Occipital lobe (tissue), 1 donor: ENCODE measurements at regions not wholly inside any gene's neighbourhood (a gene's known extent, or its start where the extent isn't known, plus 50 kb on each side); places are given as distances from the start of the nearest gene placed in this dataset.

ENCODE experiments used
- DNase-seq: peaks from one replicate; lab custom pipeline; 2025; lab: John Stamatoyannopoulos, UW

DNA sequence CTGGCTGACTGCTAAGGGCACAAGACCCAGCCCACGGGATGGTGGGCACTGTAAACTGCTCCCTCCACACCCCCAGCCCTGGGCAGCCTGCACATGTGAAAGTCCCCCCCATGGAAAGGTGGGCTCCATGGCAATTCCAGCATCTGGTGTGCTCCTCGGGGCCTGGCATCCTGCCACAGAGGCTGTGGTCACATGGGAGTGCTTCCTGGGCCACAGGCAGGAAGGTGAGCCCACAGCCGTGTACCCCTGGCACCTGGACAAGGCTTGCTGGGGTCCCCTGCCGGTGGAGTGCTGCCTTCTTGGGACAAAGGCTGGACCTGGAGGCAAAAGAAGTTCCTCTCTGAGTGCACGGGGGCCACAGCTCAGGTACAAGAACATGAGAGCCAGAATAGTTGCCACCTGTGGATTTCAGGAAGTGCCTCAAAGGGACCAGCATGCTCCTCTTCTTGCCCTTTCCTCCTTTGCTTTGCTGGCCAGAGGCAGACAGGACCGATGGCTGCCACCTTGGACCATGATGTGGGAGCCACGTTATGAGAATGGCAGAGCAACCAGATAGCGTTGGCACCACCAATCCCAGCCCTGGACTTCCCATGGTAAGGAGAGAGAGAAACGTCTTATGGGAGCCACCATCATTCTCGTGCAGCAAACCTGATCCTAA is 120.2 kb upstream of the MLN start:
- DNase-seq = no peak

DNA sequence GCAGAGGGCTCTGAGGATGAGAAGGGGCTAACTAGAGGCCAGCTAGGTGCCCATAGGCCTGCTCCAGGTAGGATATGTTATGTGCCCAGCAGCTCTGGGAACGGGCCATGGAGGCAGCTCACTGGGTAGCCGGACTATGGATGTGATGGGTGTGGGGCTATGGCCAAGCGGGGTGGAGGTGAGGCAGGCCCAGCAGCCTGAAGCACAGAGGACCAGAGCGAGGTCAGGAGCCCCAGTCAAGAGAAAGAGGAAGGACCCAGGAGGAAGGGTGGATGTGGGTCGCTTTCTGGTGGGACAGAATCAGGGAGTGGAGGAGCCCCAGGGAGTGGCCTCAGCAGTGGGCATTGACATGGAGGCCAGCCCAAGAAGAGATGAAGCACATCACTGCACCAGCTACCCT is 117.9 kb upstream of the MLN start:
- DNase-seq = no peak

DNA sequence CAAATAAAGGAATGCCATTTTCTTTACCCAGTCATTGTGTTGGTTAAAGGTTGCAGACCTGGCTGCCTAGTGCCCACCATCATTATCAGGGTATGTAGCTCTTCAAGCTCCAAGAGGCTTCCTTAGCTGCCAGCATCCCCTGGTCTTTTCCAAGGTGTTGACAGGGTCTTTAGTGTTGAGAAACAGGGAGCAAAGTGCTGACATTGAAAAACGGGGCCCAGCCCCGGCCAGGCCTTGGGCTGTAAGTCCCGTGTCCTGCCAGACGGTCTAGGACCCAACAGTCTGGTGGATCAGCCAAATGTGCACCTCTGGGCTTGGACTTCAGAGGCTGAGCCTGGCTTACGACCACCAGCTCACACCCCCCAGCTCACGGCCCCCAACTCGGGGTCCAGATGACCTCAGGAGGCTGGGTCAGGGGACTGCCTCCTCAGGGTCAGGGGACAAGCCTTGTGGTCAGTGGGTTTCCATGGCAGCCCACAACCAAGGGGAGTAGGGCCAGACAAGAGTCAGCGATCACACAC is 114.4 kb upstream of the MLN start:
- no peak for DNase-seq

DNA sequence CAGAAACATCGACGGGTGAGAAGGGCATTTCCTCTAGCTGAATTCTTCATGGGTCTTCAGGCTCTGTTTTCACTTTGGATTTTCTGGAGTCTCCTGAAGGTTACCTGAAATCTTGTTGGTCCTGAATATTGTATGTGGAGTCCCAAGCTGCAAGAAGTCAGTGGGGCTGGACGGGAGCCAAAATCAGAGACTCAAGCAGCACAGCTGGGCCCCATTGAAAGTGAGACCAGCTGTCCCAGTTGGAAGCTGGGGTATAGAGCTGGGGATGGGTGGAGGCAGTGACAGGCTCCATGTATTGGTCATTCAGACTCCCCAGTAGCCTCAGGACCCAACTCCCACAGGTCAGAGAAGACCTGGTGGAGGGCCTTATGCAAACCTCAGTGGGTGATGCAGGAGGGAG is 111.3 kb upstream of the MLN start:
- DNase-seq = no peak

DNA sequence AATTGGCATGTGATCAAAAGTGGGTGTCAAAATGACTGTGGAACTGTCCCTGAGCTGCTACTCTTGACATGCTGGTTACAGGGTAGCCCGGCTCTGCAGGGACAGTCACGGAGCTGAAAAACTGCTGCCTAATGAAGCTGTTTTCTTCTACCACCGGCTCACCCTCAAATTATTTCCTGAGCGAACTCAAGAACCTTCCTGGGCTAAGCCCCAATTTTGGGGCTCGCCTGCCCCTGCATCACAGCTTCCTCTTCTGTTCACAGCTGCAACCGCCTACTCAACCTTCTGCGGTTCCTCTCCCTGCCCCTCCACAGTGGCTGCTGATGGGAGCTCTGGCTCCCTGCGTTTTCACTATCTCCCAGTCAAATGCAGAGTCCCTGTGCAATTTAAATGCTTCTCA is 110.8 kb upstream of the MLN start:
- peak; percentile 33 for DNase-seq

DNA sequence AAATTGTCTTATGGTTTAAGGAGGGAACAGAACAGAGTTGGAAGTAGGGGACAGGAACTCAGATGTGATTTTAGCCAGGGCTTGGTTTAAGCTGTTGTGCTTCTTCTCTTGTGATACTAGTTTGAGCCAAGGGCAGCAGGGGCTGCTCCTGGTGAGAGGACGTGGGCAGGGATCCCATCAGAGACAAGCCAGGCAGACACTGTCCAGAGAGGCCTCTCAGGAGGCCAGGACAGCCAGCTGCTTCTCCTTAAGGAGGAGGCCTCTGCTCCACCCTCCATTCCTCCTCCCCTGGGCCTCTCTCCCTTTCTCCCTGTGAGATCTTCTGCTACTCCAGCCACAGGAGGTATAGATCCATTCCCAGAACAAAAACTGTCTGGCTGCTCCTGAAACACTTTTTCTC is 108.4 kb upstream of the MLN start:
- DNase-seq = no peak

DNA sequence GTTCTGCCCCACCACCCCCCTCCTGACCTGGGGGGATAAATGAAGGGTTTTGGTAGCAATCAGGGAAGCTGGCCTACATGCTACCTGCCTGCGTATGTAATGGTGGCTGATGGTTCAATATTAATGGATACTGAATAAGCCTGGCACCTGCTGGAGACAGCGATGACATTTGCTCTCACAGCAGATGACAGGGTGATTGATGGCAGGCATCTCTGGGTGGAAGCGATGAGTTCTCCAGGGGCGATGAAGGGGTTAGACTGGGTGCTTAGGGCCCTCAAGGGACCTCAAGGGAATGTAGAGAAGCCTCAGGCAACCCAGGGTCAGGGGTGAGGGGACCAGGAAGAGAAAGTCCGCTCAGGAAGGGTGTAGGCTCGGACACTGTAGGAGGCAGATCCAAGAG is 107.7 kb upstream of the MLN start:
- DNase-seq = no peak

DNA sequence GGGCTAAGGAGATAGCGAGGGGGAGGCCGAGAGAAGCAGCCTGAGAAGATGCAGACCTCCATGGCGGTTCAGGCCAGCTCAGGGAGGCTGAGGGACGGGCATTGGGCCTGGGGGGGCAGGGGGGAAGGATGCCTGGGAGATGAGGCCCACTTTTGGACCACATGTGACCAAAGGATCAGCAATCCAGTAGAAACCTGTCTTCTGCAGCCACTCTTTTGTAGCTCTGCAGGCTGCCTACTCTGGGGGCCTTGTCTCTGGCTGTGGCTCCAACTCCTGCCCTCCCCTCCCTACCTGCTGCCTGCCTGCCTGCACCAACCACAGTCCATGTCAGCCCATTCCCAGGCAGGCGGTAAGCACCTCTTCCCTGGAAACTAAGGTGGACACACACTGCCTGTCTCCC is 106.8 kb upstream of the MLN start:
- no peak for DNase-seq

DNA sequence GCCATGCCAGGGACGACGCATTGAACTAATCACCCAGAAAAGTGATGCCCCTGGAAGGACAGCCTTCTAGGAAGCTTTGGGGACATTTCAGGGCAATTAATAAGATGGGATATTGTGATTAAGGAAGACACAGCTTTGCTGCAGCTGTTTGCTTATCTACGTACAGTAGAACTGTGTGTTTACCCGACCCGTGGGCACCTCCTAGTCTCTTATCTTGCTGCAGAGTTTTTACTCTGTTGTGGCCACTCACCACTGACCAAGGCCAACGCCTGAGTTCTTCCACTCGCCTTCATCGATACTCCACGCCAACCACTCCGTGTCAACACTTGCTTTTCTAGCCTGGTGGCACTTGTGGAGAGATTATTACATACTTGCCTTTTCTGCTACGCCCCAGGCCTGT is 105.9 kb upstream of the MLN start:
- no peak for DNase-seq

DNA sequence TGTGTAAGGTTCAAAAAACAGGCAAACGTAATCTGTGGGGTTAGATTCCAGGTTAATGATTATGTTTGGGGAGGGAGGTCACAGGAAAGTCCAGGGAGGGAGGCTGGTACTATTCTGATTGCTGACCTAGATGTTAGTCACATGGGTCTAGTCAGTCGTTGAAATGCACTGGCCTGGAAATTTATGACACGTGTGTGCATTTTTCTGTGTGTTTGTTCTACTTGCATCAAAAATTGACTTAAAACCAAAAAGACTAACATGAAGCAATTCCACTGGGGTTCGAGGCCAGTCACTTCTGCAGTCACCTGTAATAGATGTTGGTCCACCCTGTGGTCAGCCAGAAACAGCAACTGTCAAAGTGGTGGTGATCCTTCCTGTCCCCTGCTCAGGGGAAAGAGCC is 104.2 kb upstream of the MLN start:
- no peak for DNase-seq

DNA sequence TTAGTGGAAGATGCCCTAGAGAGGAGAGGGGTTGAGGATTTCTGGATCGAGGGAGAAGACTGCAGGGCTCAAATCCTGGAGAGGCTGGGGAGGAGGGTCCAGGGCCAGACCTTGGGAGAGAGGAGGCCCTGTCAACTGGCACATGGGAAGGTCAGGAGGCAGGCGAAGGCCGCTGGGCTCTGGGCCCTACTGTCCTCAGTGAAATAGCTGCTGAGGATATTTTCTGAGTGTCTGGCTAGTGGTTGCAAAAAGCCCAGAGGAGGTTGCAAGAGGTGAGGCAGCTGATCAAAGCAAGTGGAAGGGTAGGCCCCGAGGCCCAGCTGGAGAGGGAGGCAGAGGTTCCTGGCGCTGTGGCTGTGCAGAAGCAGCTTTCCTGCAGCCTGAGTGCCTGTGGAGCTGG is 103.4 kb upstream of the MLN start:
- no peak for DNase-seq

DNA sequence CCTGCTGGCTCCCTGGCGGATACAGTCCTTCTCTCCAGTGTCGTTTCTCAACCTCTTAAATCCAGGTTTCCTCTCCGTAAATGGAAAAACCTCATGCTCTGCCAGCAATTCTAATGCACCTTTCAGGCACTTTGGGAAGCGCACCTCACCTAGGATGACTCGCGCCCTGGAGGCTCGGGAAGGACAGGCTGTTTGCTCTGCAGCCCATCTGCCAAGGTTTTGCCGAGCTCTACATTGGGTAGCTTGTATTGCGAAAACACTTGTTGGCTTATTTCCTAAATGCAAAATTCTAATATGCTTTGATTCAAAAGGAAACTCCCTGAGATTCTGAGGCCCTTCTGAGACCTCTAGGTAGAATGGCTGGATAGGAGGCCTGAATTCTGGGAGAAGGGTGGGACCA is 102.6 kb upstream of the MLN start:
- DNase-seq = no peak

DNA sequence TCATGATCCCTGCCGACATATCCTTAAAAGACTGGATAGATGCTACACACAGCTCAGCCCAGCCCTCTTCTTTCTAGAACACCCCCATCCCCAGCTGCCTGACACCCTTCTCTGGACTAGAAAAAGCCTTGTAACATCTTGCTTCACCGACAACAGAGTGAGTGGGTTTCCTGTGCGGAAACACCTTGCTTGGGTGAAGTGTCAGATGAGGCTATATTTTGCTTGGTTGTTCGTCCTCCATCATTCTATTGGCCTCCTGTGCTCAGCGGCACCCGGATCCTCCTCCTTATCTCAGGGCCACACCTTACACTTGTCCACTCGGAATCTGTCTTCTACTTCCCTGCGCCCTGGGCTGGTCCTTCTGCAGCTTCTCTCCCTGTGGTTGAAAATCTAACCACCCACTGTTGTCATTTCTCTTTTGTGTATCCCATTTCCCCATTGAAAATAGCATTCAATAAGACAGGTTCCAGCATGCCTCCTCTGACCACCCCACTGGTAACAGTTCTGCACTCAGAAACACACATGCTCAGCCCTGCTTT is 101.3 kb upstream of the MLN start:
- no peak for DNase-seq

DNA sequence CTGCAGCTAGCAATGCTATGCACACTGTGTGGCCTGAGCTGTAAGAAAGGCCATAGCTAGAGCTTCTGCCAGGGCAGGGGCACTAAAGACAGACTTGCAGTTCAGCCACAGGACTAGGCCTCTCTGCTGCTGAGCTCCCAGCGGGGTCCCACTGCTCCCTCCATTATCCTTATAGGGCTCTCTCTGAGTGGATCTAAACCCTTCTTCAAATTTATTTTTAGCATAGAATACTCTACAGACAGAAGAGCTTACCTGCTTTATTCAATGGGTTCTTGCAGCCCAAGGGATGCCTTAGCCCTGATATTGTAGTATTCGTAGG is 100.9 kb upstream of the MLN start:
- no peak for DNase-seq

DNA sequence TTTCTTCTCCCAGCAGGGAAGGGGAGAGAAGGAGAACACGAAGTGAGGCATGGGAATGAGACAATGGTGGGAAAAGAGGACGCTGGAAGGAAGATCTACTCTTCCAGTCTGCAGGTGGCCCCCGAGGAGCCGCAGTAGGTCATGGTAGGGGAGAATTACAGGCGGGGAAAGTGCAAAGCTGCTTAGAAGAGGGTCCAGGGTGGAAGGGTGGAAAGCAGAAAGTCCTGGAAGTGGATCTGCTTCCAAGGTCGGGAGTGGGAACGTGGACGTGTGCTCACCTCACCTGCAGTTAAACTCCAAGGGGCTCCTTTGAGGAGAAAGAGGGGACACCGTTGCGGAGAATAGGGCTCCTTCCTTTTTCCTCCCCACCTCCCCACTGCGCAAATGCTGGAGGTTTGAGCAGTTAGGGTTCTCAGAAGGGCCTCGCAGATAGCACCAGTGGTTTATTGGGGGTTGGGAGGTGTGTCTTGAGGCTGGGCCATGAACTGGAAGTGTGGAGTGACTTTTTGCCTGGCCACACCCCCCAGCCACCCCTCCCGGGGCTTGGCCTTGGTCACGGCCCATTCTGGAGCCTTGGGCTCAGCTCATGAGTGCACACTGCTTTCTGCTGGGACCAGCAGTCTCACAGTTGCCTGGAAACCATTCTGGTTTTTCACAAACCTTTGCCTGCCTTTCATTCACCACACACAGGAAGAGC is 100.4 kb upstream of the MLN start:
- DNase-seq = no peak

DNA sequence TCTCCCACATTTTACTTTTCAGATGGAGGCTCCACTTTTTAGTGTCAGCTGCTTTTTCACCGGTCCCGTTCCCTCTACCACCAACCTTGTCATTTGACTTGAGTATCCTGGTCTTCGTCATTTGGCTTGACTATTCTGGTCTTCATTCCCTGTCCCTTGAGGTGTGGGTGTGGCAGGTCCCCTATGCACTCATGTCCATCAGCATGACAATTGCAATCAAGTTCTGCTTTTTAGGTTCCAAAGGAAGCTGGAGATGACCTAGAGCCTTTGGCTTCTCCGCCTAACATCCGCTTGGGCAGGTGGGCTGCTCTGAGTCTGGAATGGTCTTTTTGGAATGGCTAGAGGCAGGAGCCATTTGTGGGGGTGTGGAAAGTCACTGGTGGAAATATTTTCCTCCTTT is 99.8 kb upstream of the MLN start:
- DNase-seq = no peak

DNA sequence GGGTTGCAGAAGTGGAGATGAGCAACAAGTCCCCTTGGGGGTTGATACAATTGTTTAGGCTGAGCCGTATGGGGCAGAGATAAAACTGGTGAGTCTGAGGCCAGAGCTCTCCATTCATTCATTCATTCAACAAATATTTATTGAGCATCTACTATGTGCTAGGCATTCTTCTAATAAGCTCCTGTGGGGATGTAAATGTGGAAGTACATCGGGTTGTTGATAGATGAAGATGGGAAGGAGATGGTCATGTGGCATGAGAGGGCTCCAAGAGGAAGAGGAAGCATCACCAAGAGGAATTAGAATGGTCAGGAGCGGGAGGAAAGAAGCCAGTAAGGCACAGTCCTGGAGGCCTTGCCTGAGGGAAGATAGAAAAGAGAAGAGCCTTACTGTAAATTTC is 98.7 kb upstream of the MLN start:
- DNase-seq = no peak

DNA sequence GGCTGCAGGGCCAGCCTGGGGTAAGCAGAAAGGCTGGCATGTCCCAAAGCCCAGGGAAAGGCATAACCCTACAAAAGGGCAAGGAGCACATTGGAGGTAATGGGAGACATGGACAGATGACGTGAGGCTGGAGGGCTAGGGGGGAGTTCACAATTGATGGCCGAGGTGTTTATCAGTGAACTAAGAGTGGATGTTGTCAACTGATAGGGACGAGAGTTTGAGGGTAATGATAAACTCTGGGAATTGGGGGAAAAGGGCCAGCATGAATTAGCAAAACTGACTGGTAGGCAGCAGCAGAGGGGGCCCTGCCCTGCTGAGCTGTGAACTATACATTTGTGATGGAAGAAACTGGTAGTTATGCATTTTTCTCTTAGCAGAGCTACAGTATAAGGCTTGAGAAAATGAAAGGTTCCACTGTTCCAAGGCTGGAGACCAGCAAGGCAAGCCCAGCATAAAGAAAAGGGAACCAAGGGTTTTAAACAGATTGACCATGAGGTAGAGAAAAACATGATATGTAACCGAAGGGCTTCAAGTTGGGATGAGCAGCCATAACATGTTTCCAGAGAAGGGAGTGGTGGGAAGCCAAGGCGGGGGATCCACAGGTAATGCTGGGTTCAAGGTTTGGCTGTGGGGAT is 98.1 kb upstream of the MLN start:
- DNase-seq = no peak

DNA sequence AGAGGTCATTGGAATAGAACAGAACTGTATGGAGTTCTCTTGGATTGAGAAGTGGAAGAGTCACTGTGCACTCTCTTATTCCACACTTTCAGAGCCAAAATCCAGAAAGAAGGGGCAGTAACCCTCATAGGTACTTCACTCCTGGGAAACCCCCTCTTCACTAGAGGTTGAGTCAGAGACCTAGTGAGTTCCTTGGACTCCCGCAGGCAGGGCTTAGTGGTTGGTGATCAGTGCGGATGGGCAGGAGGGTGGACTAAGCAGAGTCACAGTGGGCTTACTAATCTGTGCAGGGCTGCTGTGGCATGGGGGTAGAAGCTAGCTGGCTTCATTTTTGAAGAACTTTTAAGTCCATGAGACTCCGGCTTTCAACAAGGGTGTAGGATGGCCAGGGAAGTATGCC is 95.0 kb upstream of the MLN start:
- DNase-seq = no peak

DNA sequence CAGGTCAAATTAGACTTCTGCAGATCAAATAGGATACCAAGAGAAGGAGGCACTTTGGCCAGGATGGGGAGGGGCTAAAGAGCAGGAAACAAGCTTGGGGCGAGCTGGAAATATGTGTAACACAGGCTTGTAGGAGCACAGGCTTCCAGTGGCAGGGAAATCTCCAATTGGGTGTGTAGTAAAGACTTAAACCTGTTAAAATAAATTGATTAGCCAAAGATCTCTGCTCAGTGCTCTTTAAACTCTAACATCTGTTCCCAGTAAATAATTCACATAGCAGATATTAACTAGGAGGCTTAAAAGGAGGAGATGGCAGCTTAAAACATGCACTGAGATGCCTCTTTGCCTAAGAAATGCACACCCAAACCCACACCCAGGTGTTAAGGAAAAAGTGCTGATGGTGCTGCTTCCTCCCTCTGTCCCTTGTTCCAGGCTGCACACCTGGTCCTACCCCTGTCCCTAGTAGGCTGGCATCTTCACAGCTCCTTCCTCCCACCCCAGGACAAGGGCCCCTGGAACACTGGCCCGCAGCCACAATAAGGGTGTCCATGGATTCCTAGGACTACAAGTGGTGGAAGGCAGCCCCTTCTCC is 93.5 kb upstream of the MLN start:
- DNase-seq = no peak

DNA sequence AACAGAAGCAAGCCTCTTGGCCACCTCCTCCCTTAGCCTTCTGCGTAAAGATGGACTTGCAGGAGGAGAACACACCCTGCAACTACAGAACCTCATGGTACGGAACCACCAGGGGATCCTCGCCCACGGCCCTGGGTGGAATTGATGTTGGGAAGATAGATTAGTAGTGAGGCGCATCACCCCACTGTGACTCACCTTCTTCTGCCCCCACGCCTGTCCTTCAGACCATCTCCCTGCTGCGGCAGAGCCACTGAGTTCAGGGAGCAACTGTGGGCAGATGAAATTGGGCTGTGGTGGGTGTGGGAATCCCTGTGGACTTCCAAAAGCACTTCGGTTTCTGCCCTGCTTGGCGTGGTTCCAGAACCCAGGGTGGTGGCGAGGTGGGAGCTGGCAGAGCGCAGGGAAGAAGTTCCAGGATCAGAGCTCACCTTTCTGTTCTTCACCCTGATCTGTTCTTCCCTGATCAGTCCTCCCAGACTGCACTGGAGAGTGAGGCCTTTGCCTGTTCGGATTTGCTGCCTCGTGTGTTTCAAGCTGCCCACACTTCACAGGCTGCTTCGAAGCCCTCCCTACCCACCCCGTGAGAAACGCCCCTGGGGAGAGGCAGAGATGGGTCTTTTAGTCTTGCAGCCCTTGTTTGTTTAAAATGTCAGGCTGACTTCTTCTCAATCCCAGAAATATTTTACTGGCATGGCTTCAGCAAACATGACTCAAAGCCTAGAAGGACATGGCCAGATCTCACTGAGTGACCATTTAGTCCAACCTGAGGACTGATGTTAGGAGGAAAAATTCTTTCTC is 92.8 kb upstream of the MLN start:
- DNase-seq = no peak

DNA sequence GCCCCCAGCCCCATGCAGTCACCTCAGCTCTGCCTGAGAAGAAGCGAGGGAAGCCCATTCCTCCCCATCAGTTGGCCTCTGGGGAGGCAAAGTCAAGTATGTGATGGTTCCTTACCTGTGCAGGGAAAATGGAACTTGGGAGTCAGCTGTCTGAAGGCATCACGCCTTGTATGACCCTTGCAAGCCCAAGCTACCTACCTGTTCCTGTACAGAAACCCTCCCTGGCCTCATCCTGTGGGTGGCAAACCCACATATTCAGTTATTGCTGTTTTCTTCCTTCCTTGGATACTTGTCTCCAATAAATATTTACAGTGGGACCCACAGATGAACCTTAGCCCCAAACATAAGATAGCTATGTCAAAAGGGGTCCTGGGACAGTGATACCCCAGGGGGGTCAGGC is 92.2 kb upstream of the MLN start:
- no peak for DNase-seq
